ENCODE measurements at regions not wholly inside any gene's neighbourhood (a gene's known extent, or its start where the extent isn't known, plus 50 kb on each side); places are given as distances from the start of the nearest gene placed in this dataset.

GRCh38 chr2:64196963-64197362, 52.7 kb upstream of the PELI1 start:
- DNase-seq (ENCODE audit: low read depth, low spot score): peak; percentile 12
- Mint-ChIP-seq H3K4me3 (peak overlapping the region; percentile 18), H3K4me1 (peaks cover 40% of the 10 kb centered on the region), H3K27ac (ENCODE audit: unreplicated experiment) (peak overlapping the region; percentile 0), H3K9me3 (peaks cover 4% of the 10 kb centered on the region), H3K27me3 (ENCODE audit: low read depth) (no peaks in the 10 kb centered on the region), H3K36me3 (ENCODE audit: low read depth) (no peaks in the 10 kb centered on the region)
- TF ChIP-seq CTCF (conservative IDR thresholded peaks at IDR 0.05): no peak

GRCh38 chr2:64201151-64201550, 56.9 kb upstream of the PELI1 start:
- Mint-ChIP-seq H3K27me3 (ENCODE audit: low read depth) (no peaks in the 10 kb centered on the region), H3K9me3 (peaks cover 4% of the 10 kb centered on the region), H3K4me3 (no peak overlapping the region), H3K36me3 (ENCODE audit: low read depth) (no peaks in the 10 kb centered on the region), H3K4me1 (peaks cover 52% of the 10 kb centered on the region), H3K27ac (ENCODE audit: unreplicated experiment) (no peak overlapping the region)
- DNase-seq (ENCODE audit: low read depth, low spot score): no peak
- no peak for TF ChIP-seq CTCF (conservative IDR thresholded peaks at IDR 0.05)

GRCh38 chr2:64202206-64202845, 58.1 kb upstream of the PELI1 start:
- DNase-seq (ENCODE audit: low read depth, low spot score): no peak
- Mint-ChIP-seq H3K4me1 (peaks cover 40% of the 10 kb centered on the region), H3K9me3 (peaks cover 4% of the 10 kb centered on the region), H3K27ac (ENCODE audit: unreplicated experiment) (no peak overlapping the region), H3K4me3 (no peak overlapping the region), H3K36me3 (ENCODE audit: low read depth) (no peaks in the 10 kb centered on the region), H3K27me3 (ENCODE audit: low read depth) (no peaks in the 10 kb centered on the region)
- TF ChIP-seq CTCF (conservative IDR thresholded peaks at IDR 0.05): no peak

- H3K4me1 Mint-ChIP-seq: peaks cover 35% of the 10 kb centered on the region
- DNase-seq (ENCODE audit: low read depth, low spot score): no peak
- H3K27me3 Mint-ChIP-seq (ENCODE audit: low read depth): no peaks in the 10 kb centered on the region
- peaks cover 4% of the 10 kb centered on the region for H3K9me3 Mint-ChIP-seq
- H3K27ac Mint-ChIP-seq (ENCODE audit: unreplicated experiment): peak overlapping the region; percentile 92
- TF ChIP-seq CTCF (conservative IDR thresholded peaks at IDR 0.05): no peak
- H3K4me3 Mint-ChIP-seq: peak overlapping the region; percentile 27
- no peaks in the 10 kb centered on the region for H3K36me3 Mint-ChIP-seq (ENCODE audit: low read depth)
These were observed 59.1 kb upstream of the PELI1 start for GRCh38 chr2:64203131-64203857.

GRCh38 chr2:64203858-64204632, 59.8 kb upstream of the PELI1 start:
- H3K36me3 Mint-ChIP-seq (ENCODE audit: low read depth): no peaks in the 10 kb centered on the region
- H3K9me3 Mint-ChIP-seq: peaks cover 4% of the 10 kb centered on the region
- peak; percentile 4 for DNase-seq (ENCODE audit: low read depth, low spot score)
- peak overlapping the region; percentile 27 for H3K4me3 Mint-ChIP-seq
- peaks cover 35% of the 10 kb centered on the region for H3K4me1 Mint-ChIP-seq
- H3K27me3 Mint-ChIP-seq (ENCODE audit: low read depth): no peaks in the 10 kb centered on the region
- H3K27ac Mint-ChIP-seq (ENCODE audit: unreplicated experiment): peak overlapping the region; percentile 92
- no peak for TF ChIP-seq CTCF (conservative IDR thresholded peaks at IDR 0.05)
